HepG2 (cell line): ENCODE measurements at regions not wholly inside any gene's neighbourhood (a gene's known extent, or its start where the extent isn't known, plus 50 kb on each side); places are given as distances from the start of the nearest gene placed in this dataset.

Experiments used
- ATAC-seq: fragments of 200-7000 bp; cut with Tn5 transposase; 3 replicates; pipeline ENCODE4 v1.9.1; 2020; ENCODE audit warnings: mild to moderate bottlenecking, moderate library complexity
- BruUV-seq: library from RNA; stranded (reverse); fragments of 400-500 nt; replicated peaks from 2 replicates; lab custom pipeline; 2021; lab: Mats Ljungman, UMichigan
- CTCF ChIA-PET: fragments of 300-600 bp; formaldehyde crosslinking; extraction: SDS; loops from one replicate; lab custom pipeline; 2021; ENCODE audit warnings: low total read pairs, inconsistent platforms, low intra/inter-chr PET ratio; lab: Yijun Ruan, JAX
- POLR2A ChIA-PET: fragments of 350-600 bp; sonication (Branson Sonifier 250); formaldehyde crosslinking; loops from one replicate; lab custom pipeline; 2020; ENCODE audit warnings: antibody characterized with exemption, inconsistent platforms; lab: Yijun Ruan, JAX
- DNase-seq: peaks from one replicate; pipeline ENCODE4 v3.0.0-alpha.2; 2015; ENCODE audit warnings: low spot score
- FAIRE-seq: peaks from 3 replicates; lab custom pipeline; 2011; peaks lifted over from hg19 to GRCh38; lab: Jason Lieb, UNC
- H2AFZ ChIP-seq: one replicate; pipeline ENCODE4 v1.6.1; 2011; ENCODE audit warnings: low read length, inconsistent platforms
- H3K27ac ChIP-seq: fragments of 300-600 bp; 3 replicates; pipeline ENCODE4 v1.8.0; 2011; ENCODE audit warnings: mixed run types, mild to moderate bottlenecking, mixed read lengths, low read length, inconsistent platforms; ENCODE audit not compliant: insufficient read depth; ENCODE audit errors: extremely low read length
- H3K27me3 ChIP-seq, 2 experiments: fragments of 200-600 bp in 1 of 2; 2 replicates in 1 of 2; 3 replicates in 1 of 2; pipeline versions ENCODE4 v1.6.0 to v1.8.0; 2011; ENCODE audit warnings: low read length in 2 of 2, mild to moderate bottlenecking in 2 of 2, moderate library complexity in 2 of 2, inconsistent platforms in 1 of 2; ENCODE audit not compliant: insufficient read depth in 2 of 2, control insufficient read depth in 1 of 2
- H3K36me3 ChIP-seq, 2 experiments: fragments of 200-600 bp in 1 of 2; replicated peaks in 1 of 2; 2 replicates in 1 of 2; 3 replicates in 1 of 2; pipeline versions ENCODE4 v1.5.1 to v1.8.0; 2011; ENCODE audit warnings: low read length in 2 of 2, inconsistent platforms in 1 of 2; ENCODE audit not compliant: insufficient read depth in 2 of 2, control insufficient read depth in 1 of 2
- H3K4me1 ChIP-seq: 2 replicates; pipeline ENCODE4 v1.5.1; 2012; ENCODE audit warnings: low read length, inconsistent platforms; ENCODE audit not compliant: insufficient read depth
- H3K4me2 ChIP-seq: 2 replicates; pipeline ENCODE4 v1.6.0; 2011; ENCODE audit warnings: low read depth, low read length, inconsistent platforms
- H3K4me3 ChIP-seq, 3 experiments: fragments of 200-600 bp in 1 of 3; sonication (generic), shearing (Covaris generic) in 1 of 3; replicated peaks in 1 of 3; 2 replicates each; pipeline ENCODE4 v1.5.1; 2011 to 2016; ENCODE audit warnings: low read length in 3 of 3, inconsistent platforms in 2 of 3, low read depth in 2 of 3, mild to moderate bottlenecking in 2 of 3, control low read depth in 1 of 3, mixed read lengths in 1 of 3; ENCODE audit not compliant: insufficient read depth in 1 of 3
- H3K79me2 ChIP-seq: one replicate; pipeline ENCODE4 v1.6.1; 2011; ENCODE audit warnings: low read length, inconsistent platforms; ENCODE audit not compliant: insufficient read depth
- H3K9ac ChIP-seq: 2 replicates; pipeline ENCODE4 v1.6.0; 2011; ENCODE audit warnings: mild to moderate bottlenecking, low read depth, low read length, inconsistent platforms; ENCODE audit not compliant: insufficient read depth
- H3K9me3 ChIP-seq: 2 replicates; pipeline ENCODE4 v1.5.1; 2012; ENCODE audit warnings: mild to moderate bottlenecking, low read length
- H4K20me1 ChIP-seq: 2 replicates; pipeline ENCODE4 v1.6.0; 2011; ENCODE audit warnings: inconsistent platforms, mild to moderate bottlenecking, low read length, moderate library complexity; ENCODE audit not compliant: insufficient read depth
- BRCA1 ChIP-seq: sonication (generic); formaldehyde crosslinking; IDR thresholded peaks from 2 replicates; pipeline ENCODE4 v1.4.0; 2020; ENCODE audit warnings: missing genetic modification reagents
- NFE2L2 ChIP-seq: fragments of 150-350 bp; IDR thresholded peaks from 2 replicates; pipeline ENCODE4 v1.6.1; 2014; ENCODE audit warnings: low read length
- NKX3-1 ChIP-seq: sonication (generic); formaldehyde crosslinking; IDR thresholded peaks from 2 replicates; pipeline ENCODE4 v1.5.0; 2020; ENCODE audit warnings: missing genetic modification reagents
- PAF1 ChIP-seq: IDR thresholded peaks from 2 replicates; pipeline ENCODE4 v1.6.1; 2016; ENCODE audit warnings: missing genetic modification reagents, missing compliant biosample characterization
- SIN3A ChIP-seq: IDR thresholded peaks from 2 replicates; pipeline ENCODE4 v1.6.1; 2011; ENCODE audit warnings: low read depth, mild to moderate bottlenecking, control low read depth, low read length, borderline replicate concordance
- ZNF546 ChIP-seq: sonication (generic); formaldehyde crosslinking; conservative IDR thresholded peaks from 2 replicates; pipeline ENCODE4 v1.8.1; 2023; ENCODE audit warnings: mild to moderate bottlenecking, missing genetic modification reagents
- WGBS: methylation state at CpG from one replicate; pipeline ENCODE4 v1.1.6; 2017; ENCODE audit warnings: low lambda C conversion rate; 5-methylcytosine and 5-hydroxymethylcytosine counted together
- in situ Hi-C: cut with HindIII; loops from 2 replicates; pipeline ENCODE4 v1.10.0; 2017; ENCODE audit warnings: low pct_unique_long_range_greater_than_20kb; ENCODE audit not compliant: extremely low pct_ligation_motif_present
- intact Hi-C: fragments of 100-400 bp; cut with micrococcal nuclease; formaldehyde crosslinking; loops from one replicate; pipeline ENCODE4 v1.10.0; 2022; ENCODE audit not compliant: unreplicated experiment
- TF ChIP-seq, protein P1 (sequence below): sonication (generic); formaldehyde crosslinking; IDR thresholded peaks from 2 replicates; pipeline ENCODE4 v1.4.0; 2020; ENCODE audit warnings: missing genetic modification reagents
- TF ChIP-seq, protein P2 (sequence below): sonication (generic); formaldehyde crosslinking; conservative IDR thresholded peaks from 2 replicates; pipeline ENCODE4 v1.8.0; 2022; ENCODE audit warnings: mild to moderate bottlenecking, moderate library complexity, missing genetic modification reagents

DNA sequence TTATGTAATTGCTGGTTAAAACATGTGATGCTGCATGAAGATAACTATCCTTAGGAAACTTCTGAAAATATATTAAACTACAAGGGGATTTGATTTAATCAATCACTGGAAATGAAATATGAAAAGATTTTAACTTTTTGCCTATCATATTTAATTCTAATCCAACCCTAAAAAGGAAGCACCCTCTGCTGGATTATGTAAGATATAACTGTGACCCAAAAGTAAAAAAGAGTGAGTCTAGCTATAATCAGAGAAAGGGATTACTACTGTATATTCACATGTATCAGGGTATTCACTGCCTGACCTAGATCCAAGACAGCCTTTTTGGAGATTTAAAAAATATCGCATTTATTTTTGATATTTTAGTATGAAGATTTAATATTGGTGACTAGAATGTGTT lies 295.5 kb downstream of the MDFIC start:
- H3K9ac ChIP-seq: no peak overlapping the region

More for the DNA sequence above, 295.5 kb downstream of the MDFIC start:
- intact Hi-C loops: no loop called here
- Histone ChIP-seq H3K36me3 (no peaks in the 10 kb centered on the region), H3K27me3 (no peaks in the 10 kb centered on the region), H3K9me3 (no peaks in the 10 kb centered on the region; the same call in 1 of the 2 replicates), H4K20me1 (no peaks in the 10 kb centered on the region), H3K27ac (no peak overlapping the region), H3K4me2 (no peak overlapping the region), H3K4me1 (no peaks in the 10 kb centered on the region), H3K79me2 (no peaks in the 10 kb centered on the region), H2AFZ (no peak overlapping the region), H3K4me3 (no peak overlapping the region)
- no peak for ATAC-seq
- in situ Hi-C loops: no loop called here
- POLR2A ChIA-PET: no interaction called here
- BruUV-seq: no TSS peak
- CTCF ChIA-PET: no interaction called here
- 39% methylated on average over 1 of the region's 1 CpG for WGBS
- FAIRE-seq: no peak
- DNase-seq: no peak
- TF ChIP-seq PAF1 (CRISPR knock-in tag): no peak
- no peak for TF ChIP-seq SIN3A
- TF ChIP-seq BRCA1 (CRISPR knock-in tag): no peak
- TF ChIP-seq, protein P1, sequence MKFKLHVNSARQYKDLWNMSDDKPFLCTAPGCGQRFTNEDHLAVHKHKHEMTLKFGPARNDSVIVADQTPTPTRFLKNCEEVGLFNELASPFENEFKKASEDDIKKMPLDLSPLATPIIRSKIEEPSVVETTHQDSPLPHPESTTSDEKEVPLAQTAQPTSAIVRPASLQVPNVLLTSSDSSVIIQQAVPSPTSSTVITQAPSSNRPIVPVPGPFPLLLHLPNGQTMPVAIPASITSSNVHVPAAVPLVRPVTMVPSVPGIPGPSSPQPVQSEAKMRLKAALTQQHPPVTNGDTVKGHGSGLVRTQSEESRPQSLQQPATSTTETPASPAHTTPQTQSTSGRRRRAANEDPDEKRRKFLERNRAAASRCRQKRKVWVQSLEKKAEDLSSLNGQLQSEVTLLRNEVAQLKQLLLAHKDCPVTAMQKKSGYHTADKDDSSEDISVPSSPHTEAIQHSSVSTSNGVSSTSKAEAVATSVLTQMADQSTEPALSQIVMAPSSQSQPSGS: no peak
- TF ChIP-seq, protein P2, sequence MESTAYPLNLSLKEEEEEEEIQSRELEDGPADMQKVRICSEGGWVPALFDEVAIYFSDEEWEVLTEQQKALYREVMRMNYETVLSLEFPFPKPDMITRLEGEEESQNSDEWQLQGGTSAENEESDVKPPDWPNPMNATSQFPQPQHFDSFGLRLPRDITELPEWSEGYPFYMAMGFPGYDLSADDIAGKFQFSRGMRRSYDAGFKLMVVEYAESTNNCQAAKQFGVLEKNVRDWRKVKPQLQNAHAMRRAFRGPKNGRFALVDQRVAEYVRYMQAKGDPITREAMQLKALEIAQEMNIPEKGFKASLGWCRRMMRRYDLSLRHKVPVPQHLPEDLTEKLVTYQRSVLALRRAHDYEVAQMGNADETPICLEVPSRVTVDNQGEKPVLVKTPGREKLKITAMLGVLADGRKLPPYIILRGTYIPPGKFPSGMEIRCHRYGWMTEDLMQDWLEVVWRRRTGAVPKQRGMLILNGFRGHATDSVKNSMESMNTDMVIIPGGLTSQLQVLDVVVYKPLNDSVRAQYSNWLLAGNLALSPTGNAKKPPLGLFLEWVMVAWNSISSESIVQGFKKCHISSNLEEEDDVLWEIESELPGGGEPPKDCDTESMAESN: no peak
- no peak for TF ChIP-seq NFE2L2
- no peak for TF ChIP-seq NKX3-1 (CRISPR knock-in tag)
- no peak for TF ChIP-seq ZNF546
